ENCODE measurements at regions not wholly inside any gene's neighbourhood (a gene's known extent, or its start where the extent isn't known, plus 50 kb on each side); places are given as distances from the start of the nearest gene placed in this dataset.
"Not testable (repeated sequence)": the region's sequence is repeated elsewhere in the genome, so short reads cannot be mapped to it uniquely, and the experiment has no call there.

GRCh38 chr3:145266368-145266767 lies 894.6 kb downstream of the PLOD2 start:
- DNase-seq (ENCODE audit: low spot score), result no peak

- no peak for DNase-seq (ENCODE audit: low spot score)
Measured at GRCh38 chr3:145269106-145269505, 891.9 kb downstream of the PLOD2 start.

- no peak for DNase-seq (ENCODE audit: low spot score)
Measured at GRCh38 chr3:145272684-145273083, 888.3 kb downstream of the PLOD2 start.

GRCh38 chr3:145282505-145282904 lies 878.5 kb downstream of the PLOD2 start:
- DNase-seq (ENCODE audit: low spot score), result no peak

DNA sequence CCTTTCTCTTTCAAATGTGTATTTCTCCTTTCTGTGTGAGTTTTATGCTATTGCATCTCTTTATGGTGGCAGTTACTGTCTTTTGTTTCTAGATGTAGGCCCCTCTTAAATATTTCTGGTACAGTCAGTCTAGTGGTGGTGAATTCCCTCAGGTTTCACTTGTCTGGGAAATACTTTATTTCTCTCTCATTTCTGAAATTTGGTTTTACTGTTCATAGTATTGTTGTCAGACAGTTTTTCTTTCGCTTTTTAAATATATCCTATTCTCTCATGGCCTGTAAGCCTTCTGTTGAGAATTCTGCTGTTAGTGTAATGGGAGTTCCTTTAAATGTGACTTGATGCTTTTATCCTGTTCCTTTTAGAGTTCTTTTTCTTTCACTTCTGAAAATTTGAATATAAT lies 874.0 kb downstream of the PLOD2 start:
- no peak for DNase-seq (ENCODE audit: low spot score)

GRCh38 chr3:145290010-145290409 lies 871.0 kb downstream of the PLOD2 start:
- DNase-seq (ENCODE audit: low spot score), result no peak

DNA sequence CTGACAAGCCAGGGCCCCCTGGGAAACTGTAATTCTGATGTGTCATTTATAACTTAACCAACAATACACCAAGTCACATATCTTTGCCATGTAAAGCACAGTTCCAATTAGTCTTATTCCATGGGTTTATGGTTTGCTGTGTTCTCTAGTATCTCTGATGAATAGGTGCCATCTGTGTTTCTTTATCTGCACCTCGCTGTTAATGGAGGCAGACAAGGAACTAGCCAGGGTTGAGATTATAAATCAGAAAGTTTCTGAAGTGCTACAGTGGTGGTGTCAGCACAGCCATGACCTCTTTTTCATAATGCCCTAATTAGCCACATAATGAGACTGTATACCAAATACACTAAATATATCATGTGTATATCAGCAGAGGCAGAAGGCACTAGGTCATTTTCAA lies 866.4 kb downstream of the PLOD2 start:
- DNase-seq (ENCODE audit: low spot score), result no peak

- DNase-seq (ENCODE audit: low spot score), result no peak
Measured at GRCh38 chr3:145307272-145307671, 853.7 kb downstream of the PLOD2 start.

DNA sequence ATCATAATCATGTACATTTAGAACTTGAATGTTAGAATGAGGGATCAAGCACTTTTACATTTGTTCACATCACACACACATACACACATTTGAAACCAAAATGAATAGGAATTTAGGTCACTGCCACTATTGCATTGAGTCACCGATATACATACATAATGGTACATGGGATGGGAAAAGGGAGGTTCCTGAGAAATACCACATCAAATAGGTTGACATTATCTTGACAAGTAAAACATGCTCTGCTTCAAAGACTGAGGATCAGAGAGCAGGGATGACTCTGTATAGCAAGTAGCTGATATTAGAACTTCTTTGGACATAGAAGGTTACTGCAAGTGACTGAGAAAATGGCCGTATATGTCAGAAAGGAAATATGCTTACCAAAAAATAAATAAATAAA lies 847.2 kb downstream of the PLOD2 start:
- DNase-seq (ENCODE audit: low spot score), result no peak

DNA sequence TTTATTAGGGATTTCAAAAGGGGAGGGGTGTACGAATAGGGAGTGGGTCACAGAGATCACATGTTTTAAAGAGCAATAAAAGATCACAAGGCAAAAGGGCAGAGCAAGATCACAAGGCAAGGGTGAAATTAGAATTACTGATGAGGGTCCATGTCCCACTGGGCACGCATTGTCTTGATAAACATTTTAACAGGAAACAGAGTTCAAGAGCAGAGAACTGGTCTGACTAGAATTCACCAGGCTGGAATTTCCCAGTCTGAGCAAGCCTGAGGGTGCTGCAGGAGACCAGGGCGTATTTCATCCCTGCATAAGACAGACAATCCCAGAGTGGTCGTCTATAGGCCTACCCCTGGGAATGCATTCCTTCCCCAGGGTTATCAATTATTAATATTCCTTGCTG lies 844.7 kb downstream of the PLOD2 start:
- not testable (repeated sequence) for DNase-seq (ENCODE audit: low spot score)

GRCh38 chr3:145326666-145327065 lies 834.3 kb downstream of the PLOD2 start:
- DNase-seq (ENCODE audit: low spot score), result no peak

DNA sequence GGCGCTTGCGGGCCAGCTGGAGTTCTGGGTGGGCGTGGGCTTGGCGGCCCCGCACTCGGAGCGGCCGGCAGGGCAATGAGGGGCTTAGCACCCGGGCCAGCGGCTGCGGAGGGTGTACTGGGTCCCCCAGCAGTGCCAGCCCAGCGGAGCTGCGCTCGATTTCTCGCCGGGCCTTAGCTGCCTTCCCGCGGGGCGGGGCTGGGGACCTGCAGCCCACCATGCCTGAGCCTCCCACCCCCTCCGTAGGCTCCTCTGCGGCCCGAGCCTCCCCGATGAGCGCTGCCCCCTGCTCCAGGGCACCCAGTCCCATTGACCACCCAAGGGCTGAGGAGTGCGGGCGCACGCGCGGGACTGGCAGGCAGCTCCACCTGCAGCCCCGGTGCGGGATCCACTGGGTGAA lies 827.6 kb downstream of the PLOD2 start:
- not testable (repeated sequence) for DNase-seq (ENCODE audit: low spot score)

DNA sequence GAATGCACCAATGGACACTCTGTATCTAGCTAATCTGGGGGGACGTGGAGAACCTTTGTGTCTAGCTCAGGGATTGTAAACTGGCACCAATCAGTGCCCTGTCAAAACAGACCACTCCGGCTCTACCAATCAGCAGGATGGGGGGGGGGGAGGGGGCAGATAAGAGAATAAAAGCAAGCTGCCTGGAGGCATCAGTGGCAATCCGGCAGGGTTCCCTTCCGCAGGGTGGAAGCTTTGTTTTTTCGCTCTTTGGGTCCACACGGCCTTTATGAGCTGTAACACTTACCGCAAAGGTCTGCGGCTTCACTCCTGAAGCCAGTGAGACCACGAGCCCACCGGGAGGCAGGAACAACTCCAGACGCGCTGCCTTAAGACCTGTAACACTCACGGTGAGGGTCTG lies 827.1 kb downstream of the PLOD2 start:
- DNase-seq (ENCODE audit: low spot score), result no peak

DNA sequence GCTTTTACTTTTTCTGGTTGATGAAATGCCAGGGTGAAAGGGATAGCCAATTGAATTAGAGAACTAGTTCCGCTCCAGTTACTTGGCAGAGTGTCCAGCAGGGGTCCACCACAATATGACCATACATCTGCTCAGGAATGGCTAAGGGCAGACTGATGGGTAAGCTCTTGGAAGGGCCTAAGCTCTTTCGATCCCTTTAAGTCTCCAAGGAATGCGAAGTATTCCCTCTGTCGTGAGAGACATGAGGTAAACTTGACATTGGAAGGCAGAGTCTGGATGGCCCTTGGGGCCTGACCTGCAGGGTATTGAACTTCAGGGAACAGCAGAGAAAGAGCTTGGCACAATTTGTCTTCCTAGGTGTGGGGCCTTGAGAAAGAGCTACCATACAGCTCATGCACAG lies 805.8 kb downstream of the PLOD2 start:
- DNase-seq (ENCODE audit: low spot score), result no peak

GRCh38 chr3:145357453-145357852 lies 803.5 kb downstream of the PLOD2 start:
- DNase-seq (ENCODE audit: low spot score), result no peak

GRCh38 chr3:145359040-145359439 lies 801.9 kb downstream of the PLOD2 start:
- DNase-seq (ENCODE audit: low spot score), result no peak

- no peak for DNase-seq (ENCODE audit: low spot score)
Measured at GRCh38 chr3:145368748-145369147, 792.2 kb downstream of the PLOD2 start.

GRCh38 chr3:145370870-145371269 lies 790.1 kb downstream of the PLOD2 start:
- no peak for DNase-seq (ENCODE audit: low spot score)

- no peak for DNase-seq (ENCODE audit: low spot score)
Measured at GRCh38 chr3:145377301-145377700, 783.7 kb downstream of the PLOD2 start.

GRCh38 chr3:145383416-145383815 lies 777.6 kb downstream of the PLOD2 start:
- no peak for DNase-seq (ENCODE audit: low spot score)

DNA sequence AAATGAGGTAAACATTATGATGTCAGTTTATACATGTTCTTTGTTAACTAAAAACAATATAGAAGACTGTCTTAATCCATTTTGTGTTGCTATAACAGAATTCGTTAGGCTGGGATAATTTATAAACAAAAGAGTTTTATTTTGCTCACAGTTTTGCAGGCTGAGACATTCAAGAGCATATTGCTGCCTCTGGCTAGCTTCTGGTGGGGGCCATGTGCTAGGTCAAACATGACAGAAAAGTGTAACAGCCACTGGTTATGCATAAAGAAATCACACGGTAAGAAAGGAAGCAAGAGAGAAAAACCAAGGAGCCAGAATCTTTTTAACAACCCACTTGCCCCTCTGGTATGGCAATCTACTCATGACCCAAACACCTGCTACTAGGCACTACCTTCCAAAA lies 776.7 kb downstream of the PLOD2 start:
- no peak for DNase-seq (ENCODE audit: low spot score)

- no peak for DNase-seq (ENCODE audit: low spot score)
Measured at GRCh38 chr3:145387211-145387610, 773.8 kb downstream of the PLOD2 start.

DNA sequence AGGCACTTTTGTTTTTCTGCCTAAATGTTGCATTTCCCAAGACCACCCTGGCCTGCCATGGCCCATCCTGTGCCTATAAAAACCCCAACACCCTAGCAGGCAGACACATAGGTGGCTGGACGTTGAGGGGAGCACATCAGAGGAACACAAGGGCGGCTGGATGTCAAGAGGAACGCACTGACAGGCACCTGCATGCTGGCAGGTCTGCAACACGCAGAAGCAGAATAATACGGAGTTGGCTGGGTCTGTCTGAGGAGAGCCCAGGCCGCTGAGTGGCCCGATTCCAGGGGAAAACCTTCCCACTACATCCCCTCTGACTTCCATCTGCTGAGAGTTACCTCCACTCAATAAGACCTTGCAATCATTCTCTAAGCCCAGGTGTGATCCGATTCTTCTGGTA lies 765.6 kb downstream of the PLOD2 start:
- DNase-seq (ENCODE audit: low spot score), result no peak

GRCh38 chr3:145411605-145412004 lies 749.4 kb downstream of the PLOD2 start:
- no peak for DNase-seq (ENCODE audit: low spot score)

DNA sequence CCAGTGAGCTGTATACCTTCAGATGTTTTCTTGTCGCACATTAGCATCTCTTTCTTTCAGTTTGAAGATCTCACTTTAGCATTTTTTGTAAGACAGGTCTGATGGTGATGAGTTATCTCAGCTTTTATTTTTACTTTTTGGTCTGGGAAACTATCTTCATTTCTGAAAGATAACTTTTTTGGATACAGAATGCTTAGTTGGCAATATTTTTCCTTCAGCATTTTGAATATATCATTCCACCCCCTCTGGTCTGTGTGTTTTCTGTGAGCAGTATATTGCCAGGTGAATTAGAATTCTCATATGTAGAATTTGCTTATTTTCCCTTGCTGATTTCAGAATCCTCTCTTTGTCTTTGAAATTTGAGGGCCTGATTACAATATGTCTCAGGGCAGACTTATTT lies 743.3 kb downstream of the PLOD2 start:
- no peak for DNase-seq (ENCODE audit: low spot score)
